ENCODE measurements at regions not wholly inside any gene's neighbourhood (a gene's known extent, or its start where the extent isn't known, plus 50 kb on each side); places are given as distances from the start of the nearest gene placed in this dataset.

GRCh38 chr7:116159711-116160110 lies 50.6 kb upstream of the TES start:
- in situ Hi-C loops (cut with MboI; ENCODE audit: low sequenced_read_pairs in 4 of 4) (loop anchor here in 3 of 4 donors (25.0 kb wide), 1 partner anchor 653 kb away; no protein-coding TSS in a partner anchor), intact Hi-C loops (cut with DNase I; ENCODE audit: low total_unique reads) (no loop called here)
- DNase-seq: no peak
- no peaks in the 10 kb centered on the region for H3K27me3 ChIP-seq
- H3K36me3 ChIP-seq: no peaks in the 10 kb centered on the region
- H3K9me3 ChIP-seq: no peaks in the 10 kb centered on the region
- H3K4me3 ChIP-seq: no peak overlapping the region
- no peak overlapping the region for H3K27ac ChIP-seq
- TF ChIP-seq POLR2A (IDR thresholded peaks at IDR 0.05) (no peak), CTCF (IDR thresholded peaks at IDR 0.05 in 4 of 5, conservative IDR thresholded peaks at IDR 0.05 in 1 of 5) (no peak)
- no peak for ATAC-seq
- no peaks in the 10 kb centered on the region for H3K4me1 ChIP-seq
